IMR-90 (cell line): ENCODE measurements at regions not wholly inside any gene's neighbourhood (a gene's known extent, or its start where the extent isn't known, plus 50 kb on each side); places are given as distances from the start of the nearest gene placed in this dataset.

Source experiments
- BHLHE40 ChIP-seq: fragments of 150-350 bp; IDR thresholded peaks from 2 replicates; pipeline ENCODE4 v1.6.1; 2016; ENCODE audit warnings: mild to moderate bottlenecking, low read depth, low read length
- CEBPB ChIP-seq: IDR thresholded peaks from 2 replicates; pipeline ENCODE4 v1.6.1; 2012; ENCODE audit warnings: low read depth, low read length, improper control_type of control experiment
- FOS ChIP-seq: fragments of 150-350 bp; IDR thresholded peaks from 2 replicates; pipeline ENCODE4 v1.6.1; 2016; ENCODE audit warnings: low read depth, low read length
- MAZ ChIP-seq: IDR thresholded peaks from 2 replicates; pipeline ENCODE4 v1.6.1; 2012; ENCODE audit warnings: low read depth, mild to moderate bottlenecking, low read length, improper control_type of control experiment, moderate library complexity, borderline replicate concordance
- MXI1 ChIP-seq: IDR thresholded peaks from 2 replicates; pipeline ENCODE4 v1.6.1; 2012; ENCODE audit warnings: low read depth, mild to moderate bottlenecking, low read length, moderate library complexity, borderline replicate concordance
- NFE2L2 ChIP-seq: fragments of 150-350 bp; IDR thresholded peaks from 2 replicates; pipeline ENCODE4 v1.6.1; 2016; ENCODE audit warnings: low read depth, mild to moderate bottlenecking, low read length
- POLR2A ChIP-seq: IDR thresholded peaks from 2 replicates; pipeline ENCODE4 v1.6.1; 2012; ENCODE audit warnings: mild to moderate bottlenecking, low read depth, low read length
- RAD21 ChIP-seq: IDR thresholded peaks from 2 replicates; pipeline ENCODE4 v1.6.1; 2012; ENCODE audit warnings: low read length, improper control_type of control experiment
- RFX5 ChIP-seq: IDR thresholded peaks from 2 replicates; pipeline ENCODE4 v1.8.0; 2012; ENCODE audit warnings: low read depth, mild to moderate bottlenecking, low read length, moderate library complexity
- SMC3 ChIP-seq: fragments of 150-350 bp; IDR thresholded peaks from 2 replicates; pipeline ENCODE4 v1.6.1; 2016; ENCODE audit warnings: low read depth, mild to moderate bottlenecking, antibody characterized with exemption, low read length, moderate library complexity
- TF ChIP-seq, protein P1 (sequence below): conservative IDR thresholded peaks from 2 replicates; pipeline ENCODE4 v1.5.1; 2012; ENCODE audit warnings: mild to moderate bottlenecking, low read depth, low read length, improper control_type of control experiment
- TF ChIP-seq, protein P2 (sequence below): fragments of 150-350 bp; IDR thresholded peaks from 2 replicates; pipeline ENCODE4 v1.6.1; 2017; ENCODE audit warnings: mild to moderate bottlenecking, antibody characterized with exemption, low read length, low read depth
- TF ChIP-seq, protein P3 (sequence below): fragments of 150-350 bp; IDR thresholded peaks from 2 replicates; pipeline ENCODE4 v1.6.1; 2016; ENCODE audit warnings: low read depth, mild to moderate bottlenecking, low read length, moderate library complexity, borderline replicate concordance

DNA sequence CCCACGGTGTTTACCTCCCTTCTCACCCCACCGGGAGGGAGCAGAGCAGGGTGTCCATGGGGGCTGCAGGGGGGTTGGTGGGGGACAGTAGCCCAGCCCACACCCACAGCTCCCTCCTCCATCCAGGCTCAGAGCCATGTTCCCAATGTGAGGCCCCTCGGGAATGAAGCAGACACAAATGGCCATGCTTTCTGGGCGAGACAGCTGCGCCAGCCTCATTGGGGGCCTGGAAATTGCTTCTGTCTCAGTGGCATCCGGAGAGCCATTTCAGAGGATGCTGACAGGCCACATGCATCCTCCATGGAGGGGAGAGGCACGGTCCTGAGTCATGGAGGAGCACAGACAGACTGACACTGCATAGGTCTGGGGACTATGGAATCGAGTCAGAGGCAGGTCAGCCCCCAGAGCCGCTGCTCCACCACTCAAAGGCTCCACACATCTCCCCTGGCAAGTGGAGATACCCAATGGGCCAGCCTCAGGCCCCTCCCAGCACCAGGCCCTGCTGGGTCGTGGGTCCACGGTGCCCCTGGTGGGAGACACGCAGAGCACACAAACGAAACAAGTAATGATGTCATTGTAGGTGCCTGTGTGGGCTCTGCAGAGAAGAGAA lies 59.6 kb upstream of the ENPP7 start:
- TF ChIP-seq POLR2A (no peak), SMC3 (no peak), RAD21 (no peak), NFE2L2 (no peak), CEBPB (no peak), MXI1 (no peak), FOS (no peak), RFX5 (no peak), BHLHE40 (no peak), MAZ (no peak)
- TF ChIP-seq, protein P1, sequence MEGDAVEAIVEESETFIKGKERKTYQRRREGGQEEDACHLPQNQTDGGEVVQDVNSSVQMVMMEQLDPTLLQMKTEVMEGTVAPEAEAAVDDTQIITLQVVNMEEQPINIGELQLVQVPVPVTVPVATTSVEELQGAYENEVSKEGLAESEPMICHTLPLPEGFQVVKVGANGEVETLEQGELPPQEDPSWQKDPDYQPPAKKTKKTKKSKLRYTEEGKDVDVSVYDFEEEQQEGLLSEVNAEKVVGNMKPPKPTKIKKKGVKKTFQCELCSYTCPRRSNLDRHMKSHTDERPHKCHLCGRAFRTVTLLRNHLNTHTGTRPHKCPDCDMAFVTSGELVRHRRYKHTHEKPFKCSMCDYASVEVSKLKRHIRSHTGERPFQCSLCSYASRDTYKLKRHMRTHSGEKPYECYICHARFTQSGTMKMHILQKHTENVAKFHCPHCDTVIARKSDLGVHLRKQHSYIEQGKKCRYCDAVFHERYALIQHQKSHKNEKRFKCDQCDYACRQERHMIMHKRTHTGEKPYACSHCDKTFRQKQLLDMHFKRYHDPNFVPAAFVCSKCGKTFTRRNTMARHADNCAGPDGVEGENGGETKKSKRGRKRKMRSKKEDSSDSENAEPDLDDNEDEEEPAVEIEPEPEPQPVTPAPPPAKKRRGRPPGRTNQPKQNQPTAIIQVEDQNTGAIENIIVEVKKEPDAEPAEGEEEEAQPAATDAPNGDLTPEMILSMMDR: no peak
- TF ChIP-seq, protein P2, sequence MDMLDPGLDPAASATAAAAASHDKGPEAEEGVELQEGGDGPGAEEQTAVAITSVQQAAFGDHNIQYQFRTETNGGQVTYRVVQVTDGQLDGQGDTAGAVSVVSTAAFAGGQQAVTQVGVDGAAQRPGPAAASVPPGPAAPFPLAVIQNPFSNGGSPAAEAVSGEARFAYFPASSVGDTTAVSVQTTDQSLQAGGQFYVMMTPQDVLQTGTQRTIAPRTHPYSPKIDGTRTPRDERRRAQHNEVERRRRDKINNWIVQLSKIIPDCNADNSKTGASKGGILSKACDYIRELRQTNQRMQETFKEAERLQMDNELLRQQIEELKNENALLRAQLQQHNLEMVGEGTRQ: no peak
- TF ChIP-seq, protein P3, sequence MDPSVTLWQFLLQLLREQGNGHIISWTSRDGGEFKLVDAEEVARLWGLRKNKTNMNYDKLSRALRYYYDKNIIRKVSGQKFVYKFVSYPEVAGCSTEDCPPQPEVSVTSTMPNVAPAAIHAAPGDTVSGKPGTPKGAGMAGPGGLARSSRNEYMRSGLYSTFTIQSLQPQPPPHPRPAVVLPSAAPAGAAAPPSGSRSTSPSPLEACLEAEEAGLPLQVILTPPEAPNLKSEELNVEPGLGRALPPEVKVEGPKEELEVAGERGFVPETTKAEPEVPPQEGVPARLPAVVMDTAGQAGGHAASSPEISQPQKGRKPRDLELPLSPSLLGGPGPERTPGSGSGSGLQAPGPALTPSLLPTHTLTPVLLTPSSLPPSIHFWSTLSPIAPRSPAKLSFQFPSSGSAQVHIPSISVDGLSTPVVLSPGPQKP: no peak
